Kasumi-1 (cell line): ENCODE measurements at regions not wholly inside any gene's neighbourhood (a gene's known extent, or its start where the extent isn't known, plus 50 kb on each side); places are given as distances from the start of the nearest gene placed in this dataset.
"Not testable (repeated sequence)": the region's sequence is repeated elsewhere in the genome, so short reads cannot be mapped to it uniquely, and the experiment has no call there.

Experiments
- DNase-seq, 2 experiments: peaks; one replicate each; lab custom pipeline; 2025; lab: John Stamatoyannopoulos, UW

- no peak for DNase-seq
Measured at GRCh38 chr1:118828038-118828437, 160.1 kb downstream of the TBX15 start.

GRCh38 chr1:118827636-118828035, 160.5 kb downstream of the TBX15 start:
- no peak for DNase-seq

- no peak for DNase-seq
Measured at GRCh38 chr1:118827207-118827606, 160.9 kb downstream of the TBX15 start.

GRCh38 chr1:118826669-118827068, 161.5 kb downstream of the TBX15 start:
- DNase-seq: no peak

- no peak for DNase-seq
Measured at GRCh38 chr1:118825619-118826018, 162.5 kb downstream of the TBX15 start.

- peak in 1 of 2 experiments; percentile 6 for DNase-seq
Measured at GRCh38 chr1:118821801-118822200, 166.3 kb downstream of the TBX15 start.

GRCh38 chr1:118820864-118821263, 167.3 kb downstream of the TBX15 start:
- DNase-seq: no peak

- no peak for DNase-seq
Measured at GRCh38 chr1:118815909-118816308, 172.2 kb downstream of the TBX15 start.

GRCh38 chr1:118812555-118812954, 175.6 kb downstream of the TBX15 start:
- DNase-seq: no peak

GRCh38 chr1:118811156-118811555, 177.0 kb downstream of the TBX15 start:
- DNase-seq: no peak

GRCh38 chr1:118809586-118809985, 178.6 kb downstream of the TBX15 start:
- DNase-seq: no peak

- DNase-seq: not testable (repeated sequence)
Measured at GRCh38 chr1:118803128-118803527, 185.0 kb downstream of the TBX15 start.

- no peak for DNase-seq
Measured at GRCh38 chr1:118791094-118791691, 196.9 kb downstream of the TBX15 start.

- peak; percentile 35 to 48 for DNase-seq
Measured at GRCh38 chr1:118788463-118788862, 199.7 kb downstream of the TBX15 start.

GRCh38 chr1:118786454-118787155, 201.5 kb downstream of the TBX15 start:
- no peak for DNase-seq

GRCh38 chr1:118785246-118785645, 202.9 kb downstream of the TBX15 start:
- DNase-seq: peak; percentile 47 to 72

GRCh38 chr1:118783095-118783758, 204.9 kb downstream of the TBX15 start:
- DNase-seq: no peak

GRCh38 chr1:118773656-118774055, 214.5 kb downstream of the TBX15 start:
- DNase-seq: no peak

GRCh38 chr1:118767971-118768370, 220.2 kb downstream of the TBX15 start:
- DNase-seq: no peak

GRCh38 chr1:118753976-118754375, 234.2 kb downstream of the TBX15 start:
- DNase-seq: no peak

- DNase-seq: no peak
Measured at GRCh38 chr1:118751166-118751565, 237.0 kb downstream of the TBX15 start.

GRCh38 chr1:118744420-118744819, 243.7 kb downstream of the TBX15 start:
- DNase-seq: no peak

GRCh38 chr1:118739501-118739900, 248.6 kb downstream of the TBX15 start:
- DNase-seq: no peak
